ENCODE measurements at regions not wholly inside any gene's neighbourhood (a gene's known extent, or its start where the extent isn't known, plus 50 kb on each side); places are given as distances from the start of the nearest gene placed in this dataset.

DNA sequence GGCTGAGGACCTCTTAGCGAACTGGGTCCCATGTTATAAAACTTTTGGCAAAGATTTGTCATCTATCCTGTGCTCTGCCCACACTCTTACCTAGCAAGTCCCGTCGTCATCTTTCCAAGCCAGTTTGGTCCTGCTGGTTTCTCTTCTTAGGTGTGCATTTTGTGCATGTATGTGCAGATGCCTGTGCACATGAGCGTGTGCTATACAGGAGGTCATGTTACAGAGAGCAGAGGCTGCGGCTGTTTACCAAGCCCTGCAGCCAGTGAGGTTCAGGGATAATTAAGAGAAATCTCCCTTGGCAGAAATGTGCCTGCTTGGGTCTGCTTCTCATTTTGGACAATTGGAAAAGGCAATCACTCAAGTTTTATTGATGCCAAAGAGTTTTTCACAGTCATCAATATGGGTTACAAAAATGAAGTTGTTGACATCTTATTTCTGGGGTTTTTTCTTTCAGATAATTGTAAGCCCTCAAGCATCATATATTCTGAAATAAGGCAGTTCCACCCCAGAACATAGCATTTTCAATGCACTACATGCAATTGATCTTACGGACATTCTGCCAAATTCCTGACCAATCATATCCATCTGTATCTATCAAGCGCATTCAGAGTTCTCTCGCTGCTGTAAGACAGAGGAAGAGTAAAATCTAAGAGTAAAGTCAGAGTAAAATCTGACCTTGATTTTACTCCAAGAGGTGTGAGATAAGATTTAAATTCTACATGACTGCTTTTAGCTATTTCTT lies 361.4 kb upstream of the ZNF32 start:
- Histone ChIP-seq H3K9me2 (ENCODE audit: insufficient read depth) (no peaks in the 10 kb centered on the region), H3K27me3 (ENCODE audit: insufficient read depth, low read length) (peaks cover 33% of the 10 kb centered on the region), H3K4me1 (ENCODE audit: control insufficient read depth in 1 of 2, insufficient read depth in 2 of 2, low read length in 2 of 2) (peaks cover 0 to 7% of the 10 kb centered on the region in 2 experiments; a peak in 1 of 4 replicates), H3K9me3 (ENCODE audit: control insufficient read depth in 1 of 2, insufficient read depth in 1 of 2, low read depth in 1 of 2, low read length in 2 of 2) (no peaks in the 10 kb centered on the region), H3K27ac (ENCODE audit: low read depth, low read length) (no peak overlapping the region), H3K9ac (ENCODE audit: low read length) (no peak overlapping the region), H2AFZ (ENCODE audit: low read depth, low read length, poor library complexity, severe bottlenecking) (no peak overlapping the region), H3K4me2 (ENCODE audit: low read length) (no peak overlapping the region), H3K36me3 (ENCODE audit: control insufficient read depth in 1 of 2, insufficient read depth in 2 of 2, low read length in 2 of 2) (no peaks in the 10 kb centered on the region), H4K20me1 (ENCODE audit: insufficient read depth) (no peaks in the 10 kb centered on the region), H3K79me2 (ENCODE audit: insufficient read depth, low read length) (no peaks in the 10 kb centered on the region), H3K4me3 (replicated peaks in 1 of 2; ENCODE audit: low read depth in 1 of 2, low read length in 2 of 2) (no peak overlapping the region)
- no TSS peak for BruUV-seq (replicated peaks)
- intact Hi-C loops (cut with micrococcal nuclease): no loop called here
- ChIA-PET RAD21 (ENCODE audit: low non-redundant PET in 1 of 2, low total read pairs in 2 of 2, uncharacterized antibody in 2 of 2, unreplicated experiment in 2 of 2) (no interaction called here), POLR2A (no interaction called here), CTCF (no interaction called here)
- ATAC-seq: no peak
- TF ChIP-seq SIN3A (IDR thresholded peaks at IDR 0.05; ENCODE audit: low read depth) (no peak), ZNF274 (IDR thresholded peaks at IDR 0.05; ENCODE audit: low read depth, low read length) (no peak), ELF1 (IDR thresholded peaks at IDR 0.05; ENCODE audit: borderline replicate concordance, low read depth) (no peak), JUND (IDR thresholded peaks at IDR 0.05) (no peak), SRF (IDR thresholded peaks at IDR 0.05; ENCODE audit: low read depth) (no peak), EGR1 (IDR thresholded peaks at IDR 0.05; ENCODE audit: low read depth) (no peak), YY1 (IDR thresholded peaks at IDR 0.05; ENCODE audit: extremely low read depth, insufficient replicate concordance, low read depth, low read length) (no peak), SP1 (IDR thresholded peaks at IDR 0.05; ENCODE audit: low read depth) (no peak), TCF7L2 (IDR thresholded peaks at IDR 0.05; ENCODE audit: borderline replicate concordance, extremely low read depth, insufficient read depth, insufficient read length) (no peak), CEBPB (IDR thresholded peaks at IDR 0.05; ENCODE audit: low read depth) (no peak), RAD21 (IDR thresholded peaks at IDR 0.05; ENCODE audit: low read depth) (no peak), REST (IDR thresholded peaks at IDR 0.05; ENCODE audit: low read depth) (no peak), POLR2A (IDR thresholded peaks at IDR 0.05; ENCODE audit: borderline replicate concordance, extremely low read depth, insufficient read depth, insufficient read length) (no peak), MAX (IDR thresholded peaks at IDR 0.05) (no peak)
- TF ChIP-seq, protein P1, sequence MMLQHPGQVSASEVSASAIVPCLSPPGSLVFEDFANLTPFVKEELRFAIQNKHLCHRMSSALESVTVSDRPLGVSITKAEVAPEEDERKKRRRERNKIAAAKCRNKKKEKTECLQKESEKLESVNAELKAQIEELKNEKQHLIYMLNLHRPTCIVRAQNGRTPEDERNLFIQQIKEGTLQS (IDR thresholded peaks at IDR 0.05): no peak
- TF ChIP-seq, protein P2, sequence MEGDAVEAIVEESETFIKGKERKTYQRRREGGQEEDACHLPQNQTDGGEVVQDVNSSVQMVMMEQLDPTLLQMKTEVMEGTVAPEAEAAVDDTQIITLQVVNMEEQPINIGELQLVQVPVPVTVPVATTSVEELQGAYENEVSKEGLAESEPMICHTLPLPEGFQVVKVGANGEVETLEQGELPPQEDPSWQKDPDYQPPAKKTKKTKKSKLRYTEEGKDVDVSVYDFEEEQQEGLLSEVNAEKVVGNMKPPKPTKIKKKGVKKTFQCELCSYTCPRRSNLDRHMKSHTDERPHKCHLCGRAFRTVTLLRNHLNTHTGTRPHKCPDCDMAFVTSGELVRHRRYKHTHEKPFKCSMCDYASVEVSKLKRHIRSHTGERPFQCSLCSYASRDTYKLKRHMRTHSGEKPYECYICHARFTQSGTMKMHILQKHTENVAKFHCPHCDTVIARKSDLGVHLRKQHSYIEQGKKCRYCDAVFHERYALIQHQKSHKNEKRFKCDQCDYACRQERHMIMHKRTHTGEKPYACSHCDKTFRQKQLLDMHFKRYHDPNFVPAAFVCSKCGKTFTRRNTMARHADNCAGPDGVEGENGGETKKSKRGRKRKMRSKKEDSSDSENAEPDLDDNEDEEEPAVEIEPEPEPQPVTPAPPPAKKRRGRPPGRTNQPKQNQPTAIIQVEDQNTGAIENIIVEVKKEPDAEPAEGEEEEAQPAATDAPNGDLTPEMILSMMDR (IDR thresholded peaks at IDR 0.05 in 2 of 3, conservative IDR thresholded peaks at IDR 0.05 in 1 of 3; ENCODE audit: borderline replicate concordance in 1 of 3, insufficient read depth in 1 of 3, low read depth in 2 of 3, low read length in 2 of 3): no peak
- DNase-seq (ENCODE audit: low read depth, low spot score): no peak

All from HCT116 (cell line).